ENCODE measurements at regions not wholly inside any gene's neighbourhood (a gene's known extent, or its start where the extent isn't known, plus 50 kb on each side); places are given as distances from the start of the nearest gene placed in this dataset.

DNA sequence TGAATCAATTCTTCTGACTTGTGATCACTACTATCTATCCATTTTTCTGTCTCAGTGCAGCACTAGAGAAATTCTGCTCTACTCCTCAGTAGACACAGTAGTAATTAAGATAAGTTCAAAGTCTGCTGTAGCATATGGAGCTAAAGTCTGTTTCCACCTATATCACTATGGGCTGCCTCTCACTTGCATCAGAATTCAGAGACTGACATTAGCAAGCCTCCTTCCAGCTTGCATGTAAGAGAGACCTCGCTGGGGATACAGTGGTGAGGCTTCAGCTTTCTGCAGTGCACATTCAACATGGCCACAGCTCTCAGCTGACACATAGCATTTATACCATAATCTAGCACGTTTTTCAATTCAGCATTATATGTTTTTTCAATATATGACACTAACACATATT is 217.0 kb downstream of the PLOD2 start:
- Histone ChIP-seq H3K36me3 (ENCODE audit: control insufficient read depth in 3 of 3, insufficient read depth in 3 of 3, low read length in 3 of 3) (no peaks in the 10 kb centered on the region), H3K9ac (ENCODE audit: low read depth in 1 of 3, low read length in 3 of 3) (no peak overlapping the region), H3K4me3 (ENCODE audit: low read length in 3 of 3) (no peak overlapping the region), H3K9me3 (ENCODE audit: control insufficient read depth in 3 of 3, low read length in 3 of 3) (no peaks in the 10 kb centered on the region), H3K27me3 (ENCODE audit: control insufficient read depth in 3 of 3, insufficient read depth in 3 of 3, low read length in 3 of 3) (no peaks in the 10 kb centered on the region), H3K27ac (ENCODE audit: low read depth, low read length) (no peak overlapping the region), H3K4me1 (ENCODE audit: control insufficient read depth in 3 of 3, insufficient read depth in 3 of 3, low read length in 3 of 3) (no peaks in the 10 kb centered on the region)

DNA sequence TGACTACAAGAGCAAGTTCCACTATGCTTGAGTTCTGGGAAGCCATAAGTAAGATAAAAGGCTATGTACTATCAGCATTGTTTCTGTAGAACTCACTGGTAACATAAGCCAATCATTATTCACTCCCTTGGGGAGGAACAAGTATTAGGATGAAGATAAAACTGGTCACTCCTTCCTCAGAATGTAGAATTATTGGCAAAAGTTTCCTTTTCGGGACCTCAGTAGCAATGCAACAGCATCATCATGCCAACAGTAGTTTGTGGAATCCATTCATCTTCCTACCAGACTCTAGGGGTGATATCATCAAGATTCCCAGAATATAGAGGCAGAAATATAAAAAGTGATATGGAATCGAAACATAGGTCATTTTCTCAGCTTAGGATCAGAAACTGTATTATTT is 209.5 kb downstream of the PLOD2 start:
- H3K4me1 ChIP-seq (ENCODE audit: control insufficient read depth in 3 of 3, insufficient read depth in 3 of 3, low read length in 3 of 3) = no peaks in the 10 kb centered on the region
- no peaks in the 10 kb centered on the region for H3K27me3 ChIP-seq (ENCODE audit: control insufficient read depth in 3 of 3, insufficient read depth in 3 of 3, low read length in 3 of 3)
- H3K4me3 ChIP-seq (ENCODE audit: low read length in 3 of 3) = no peak overlapping the region
- no peaks in the 10 kb centered on the region for H3K36me3 ChIP-seq (ENCODE audit: control insufficient read depth in 3 of 3, insufficient read depth in 3 of 3, low read length in 3 of 3)
- H3K9ac ChIP-seq (ENCODE audit: low read depth in 1 of 3, low read length in 3 of 3) = no peak overlapping the region
- H3K27ac ChIP-seq (ENCODE audit: low read depth, low read length) = no peak overlapping the region
- no peaks in the 10 kb centered on the region for H3K9me3 ChIP-seq (ENCODE audit: control insufficient read depth in 3 of 3, low read length in 3 of 3)

DNA sequence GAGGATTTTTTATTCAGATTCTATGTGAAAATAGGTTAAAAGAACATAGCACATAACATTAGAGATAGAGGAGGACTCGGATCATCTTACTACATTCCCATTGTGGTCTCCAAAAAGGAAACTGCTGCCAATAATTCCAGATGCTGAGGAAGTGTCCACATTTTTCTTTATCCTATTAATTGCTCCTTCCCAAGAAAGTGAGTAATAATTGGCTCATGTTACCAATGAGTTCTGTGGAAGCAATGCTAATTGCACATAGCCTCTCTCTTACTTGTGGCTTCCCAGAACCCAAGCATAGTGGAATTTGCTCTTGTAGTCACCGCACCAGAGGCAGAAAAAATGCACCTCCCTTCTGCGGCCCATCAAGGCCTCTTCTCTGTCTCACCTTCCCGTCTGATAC is 208.4 kb downstream of the PLOD2 start:
- Histone ChIP-seq H3K27me3 (ENCODE audit: control insufficient read depth in 3 of 3, insufficient read depth in 3 of 3, low read length in 3 of 3) (no peaks in the 10 kb centered on the region), H3K36me3 (ENCODE audit: control insufficient read depth in 3 of 3, insufficient read depth in 3 of 3, low read length in 3 of 3) (no peaks in the 10 kb centered on the region), H3K9me3 (ENCODE audit: control insufficient read depth in 3 of 3, low read length in 3 of 3) (no peaks in the 10 kb centered on the region), H3K4me1 (ENCODE audit: control insufficient read depth in 3 of 3, insufficient read depth in 3 of 3, low read length in 3 of 3) (no peaks in the 10 kb centered on the region), H3K27ac (ENCODE audit: low read depth, low read length) (no peak overlapping the region), H3K4me3 (ENCODE audit: low read length in 3 of 3) (no peak overlapping the region), H3K9ac (ENCODE audit: low read depth in 1 of 3, low read length in 3 of 3) (no peak overlapping the region)

DNA sequence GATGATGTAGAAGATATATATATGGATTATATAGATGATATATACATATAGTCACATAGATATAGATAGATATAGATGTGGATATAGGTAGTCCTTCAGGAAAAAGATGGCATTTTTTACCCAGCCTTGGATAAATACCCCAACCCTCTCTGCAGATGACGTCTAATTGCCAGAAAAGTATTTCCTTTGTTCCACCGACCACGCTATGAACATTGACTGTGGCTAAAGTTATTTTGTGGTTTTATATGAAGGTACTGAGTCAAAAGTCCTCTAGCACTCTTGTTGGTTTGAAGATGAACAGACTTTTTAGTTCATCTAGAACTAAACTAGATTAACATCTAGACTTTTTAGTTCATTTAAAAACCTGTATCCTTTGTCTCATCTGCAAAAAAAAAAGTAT is 207.7 kb downstream of the PLOD2 start:
- no peak overlapping the region for H3K27ac ChIP-seq (ENCODE audit: low read depth, low read length)
- no peaks in the 10 kb centered on the region for H3K9me3 ChIP-seq (ENCODE audit: control insufficient read depth in 3 of 3, low read length in 3 of 3)
- no peak overlapping the region for H3K9ac ChIP-seq (ENCODE audit: low read depth in 1 of 3, low read length in 3 of 3)
- H3K27me3 ChIP-seq (ENCODE audit: control insufficient read depth in 3 of 3, insufficient read depth in 3 of 3, low read length in 3 of 3) = no peaks in the 10 kb centered on the region
- H3K4me1 ChIP-seq (ENCODE audit: control insufficient read depth in 3 of 3, insufficient read depth in 3 of 3, low read length in 3 of 3) = no peaks in the 10 kb centered on the region
- H3K4me3 ChIP-seq (ENCODE audit: low read length in 3 of 3) = no peak overlapping the region
- H3K36me3 ChIP-seq (ENCODE audit: control insufficient read depth in 3 of 3, insufficient read depth in 3 of 3, low read length in 3 of 3) = no peaks in the 10 kb centered on the region

DNA sequence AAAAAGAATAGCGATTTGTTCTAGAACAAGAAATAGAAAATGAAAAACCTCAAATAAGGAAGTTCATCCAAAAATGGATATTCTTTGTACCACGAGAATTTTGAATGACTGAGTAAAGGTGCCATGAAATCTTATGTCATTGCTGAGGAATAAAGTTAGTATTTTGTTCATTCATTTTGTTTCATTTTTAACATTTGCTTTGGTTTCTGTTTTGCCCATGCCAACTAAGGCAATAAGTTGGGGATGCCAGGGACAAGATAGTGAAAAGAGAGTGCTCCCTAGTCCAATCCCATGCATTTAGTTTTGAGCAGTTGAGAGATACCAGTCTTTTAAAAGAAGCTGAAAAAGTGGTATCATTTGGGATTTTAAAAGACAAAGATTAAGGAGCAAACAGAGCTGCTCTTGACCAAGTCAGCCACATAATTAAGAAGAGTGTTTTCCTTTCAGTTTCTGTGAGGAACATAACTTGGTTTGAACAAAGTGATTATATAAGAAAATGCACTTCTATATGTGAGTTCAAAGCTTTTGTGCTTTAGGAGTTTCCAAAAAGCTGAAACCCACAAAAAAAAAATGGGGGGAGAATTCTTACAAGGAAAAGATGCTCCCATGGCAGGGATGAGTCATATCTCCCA is 201.4 kb downstream of the PLOD2 start:
- Histone ChIP-seq H3K27me3 (ENCODE audit: control insufficient read depth in 3 of 3, insufficient read depth in 3 of 3, low read length in 3 of 3) (no peaks in the 10 kb centered on the region), H3K4me3 (ENCODE audit: low read length in 3 of 3) (no peak overlapping the region), H3K9ac (ENCODE audit: low read depth in 1 of 3, low read length in 3 of 3) (no peak overlapping the region), H3K36me3 (ENCODE audit: control insufficient read depth in 3 of 3, insufficient read depth in 3 of 3, low read length in 3 of 3) (no peaks in the 10 kb centered on the region), H3K27ac (ENCODE audit: low read depth, low read length) (no peak overlapping the region), H3K4me1 (ENCODE audit: control insufficient read depth in 3 of 3, insufficient read depth in 3 of 3, low read length in 3 of 3) (no peaks in the 10 kb centered on the region), H3K9me3 (ENCODE audit: control insufficient read depth in 3 of 3, low read length in 3 of 3) (no peaks in the 10 kb centered on the region)

DNA sequence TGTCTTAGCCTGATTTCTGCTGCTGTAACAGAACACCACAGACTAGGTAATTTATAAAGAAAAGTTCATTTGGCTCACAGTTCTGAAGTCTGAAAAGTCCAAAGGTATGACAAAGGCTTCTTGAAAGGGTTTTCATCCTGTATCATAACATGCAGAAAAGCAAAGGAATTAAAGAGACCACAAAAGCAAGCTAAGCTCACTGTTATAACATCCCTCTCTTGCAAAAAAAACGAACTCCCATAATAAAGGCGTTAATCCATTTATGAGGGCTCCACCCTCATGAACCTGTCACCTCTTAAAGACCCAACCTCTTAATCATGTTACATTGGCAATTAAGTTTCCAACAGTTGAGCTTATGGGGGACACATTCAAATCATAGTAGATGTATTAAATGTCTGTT is 197.9 kb downstream of the PLOD2 start:
- Histone ChIP-seq H3K27me3 (ENCODE audit: control insufficient read depth in 3 of 3, insufficient read depth in 3 of 3, low read length in 3 of 3) (no peaks in the 10 kb centered on the region), H3K36me3 (ENCODE audit: control insufficient read depth in 3 of 3, insufficient read depth in 3 of 3, low read length in 3 of 3) (no peaks in the 10 kb centered on the region), H3K9me3 (ENCODE audit: control insufficient read depth in 3 of 3, low read length in 3 of 3) (no peaks in the 10 kb centered on the region)

DNA sequence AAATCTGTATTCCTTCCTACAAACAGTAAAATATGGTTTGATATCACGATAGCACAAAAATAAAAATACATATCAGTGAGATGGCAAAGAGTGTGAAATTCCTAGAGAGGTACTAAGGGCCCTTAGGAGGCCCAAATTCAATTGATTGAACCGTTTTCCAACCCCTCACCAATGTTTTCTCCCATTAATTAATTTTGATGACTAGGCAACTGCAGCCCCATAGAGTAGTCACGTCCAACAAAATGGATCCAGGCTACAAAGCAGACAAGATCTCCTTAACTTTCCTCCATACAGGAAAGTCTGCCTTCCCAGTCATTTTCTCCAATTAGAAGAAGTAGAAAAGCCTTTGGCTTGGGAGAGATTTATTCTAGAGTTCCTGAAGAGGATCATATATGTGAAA is 193.9 kb downstream of the PLOD2 start:
- Histone ChIP-seq H3K36me3 (ENCODE audit: control insufficient read depth in 3 of 3, insufficient read depth in 3 of 3, low read length in 3 of 3) (no peaks in the 10 kb centered on the region), H3K9me3 (ENCODE audit: control insufficient read depth in 3 of 3, low read length in 3 of 3) (no peaks in the 10 kb centered on the region), H3K4me1 (ENCODE audit: control insufficient read depth in 3 of 3, insufficient read depth in 3 of 3, low read length in 3 of 3) (no peaks in the 10 kb centered on the region), H3K9ac (ENCODE audit: low read depth in 1 of 3, low read length in 3 of 3) (no peak overlapping the region), H3K27me3 (ENCODE audit: control insufficient read depth in 3 of 3, insufficient read depth in 3 of 3, low read length in 3 of 3) (no peaks in the 10 kb centered on the region), H3K4me3 (ENCODE audit: low read length in 3 of 3) (no peak overlapping the region), H3K27ac (ENCODE audit: low read depth, low read length) (no peak overlapping the region)

More for the DNA sequence above, 197.9 kb downstream of the PLOD2 start:
- Histone ChIP-seq H3K9ac (ENCODE audit: low read depth in 1 of 3, low read length in 3 of 3) (no peak overlapping the region), H3K4me3 (ENCODE audit: low read length in 3 of 3) (no peak overlapping the region), H3K27ac (ENCODE audit: low read depth, low read length) (no peak overlapping the region), H3K4me1 (ENCODE audit: control insufficient read depth in 3 of 3, insufficient read depth in 3 of 3, low read length in 3 of 3) (no peaks in the 10 kb centered on the region)

DNA sequence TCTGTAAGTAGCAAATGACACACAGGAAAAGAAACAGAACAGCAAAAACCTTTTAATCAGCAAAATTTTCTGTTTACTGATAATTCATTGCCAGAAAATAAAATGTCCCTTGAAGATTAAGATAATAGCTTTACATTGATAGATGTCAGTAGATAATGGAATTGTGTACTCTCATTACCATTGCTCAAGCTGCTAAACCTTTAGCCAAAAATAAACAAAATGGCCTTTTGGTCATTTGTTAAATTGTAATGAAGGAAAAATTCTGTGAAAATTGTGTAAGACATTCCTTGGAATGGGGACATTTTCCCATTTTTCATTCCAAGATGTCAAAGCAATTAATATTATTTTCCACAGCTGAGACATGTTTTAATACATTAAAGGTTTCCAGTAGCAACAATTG is 189.8 kb downstream of the PLOD2 start:
- Histone ChIP-seq H3K9me3 (ENCODE audit: control insufficient read depth in 3 of 3, low read length in 3 of 3) (no peaks in the 10 kb centered on the region), H3K9ac (ENCODE audit: low read depth in 1 of 3, low read length in 3 of 3) (no peak overlapping the region), H3K27ac (ENCODE audit: low read depth, low read length) (no peak overlapping the region), H3K4me1 (ENCODE audit: control insufficient read depth in 3 of 3, insufficient read depth in 3 of 3, low read length in 3 of 3) (no peaks in the 10 kb centered on the region), H3K36me3 (ENCODE audit: control insufficient read depth in 3 of 3, insufficient read depth in 3 of 3, low read length in 3 of 3) (no peaks in the 10 kb centered on the region), H3K27me3 (ENCODE audit: control insufficient read depth in 3 of 3, insufficient read depth in 3 of 3, low read length in 3 of 3) (no peaks in the 10 kb centered on the region), H3K4me3 (ENCODE audit: low read length in 3 of 3) (no peak overlapping the region)

DNA sequence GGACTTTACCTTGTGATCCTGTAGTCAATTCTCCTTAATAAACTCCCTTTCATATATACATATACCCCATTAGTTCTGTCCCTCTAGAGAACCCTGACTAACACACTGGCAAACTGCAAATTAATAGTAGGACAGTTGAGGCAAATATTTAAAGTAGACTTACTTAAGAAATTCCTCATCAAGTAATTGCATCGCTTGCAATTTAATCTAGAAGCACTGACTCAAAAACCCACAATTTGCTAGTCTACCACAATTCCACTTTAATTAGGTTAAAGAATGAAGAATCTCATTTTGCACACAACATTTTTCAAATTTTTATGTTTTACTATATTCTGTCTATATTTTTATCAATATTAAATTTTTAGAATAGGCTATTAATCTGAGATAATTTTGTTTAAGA is 188.1 kb downstream of the PLOD2 start:
- no peaks in the 10 kb centered on the region for H3K4me1 ChIP-seq (ENCODE audit: control insufficient read depth in 3 of 3, insufficient read depth in 3 of 3, low read length in 3 of 3)
- no peaks in the 10 kb centered on the region for H3K27me3 ChIP-seq (ENCODE audit: control insufficient read depth in 3 of 3, insufficient read depth in 3 of 3, low read length in 3 of 3)
- H3K9ac ChIP-seq (ENCODE audit: low read depth in 1 of 3, low read length in 3 of 3) = no peak overlapping the region
- H3K4me3 ChIP-seq (ENCODE audit: low read length in 3 of 3) = no peak overlapping the region
- H3K9me3 ChIP-seq (ENCODE audit: control insufficient read depth in 3 of 3, low read length in 3 of 3) = no peaks in the 10 kb centered on the region
- no peaks in the 10 kb centered on the region for H3K36me3 ChIP-seq (ENCODE audit: control insufficient read depth in 3 of 3, insufficient read depth in 3 of 3, low read length in 3 of 3)
- no peak overlapping the region for H3K27ac ChIP-seq (ENCODE audit: low read depth, low read length)

DNA sequence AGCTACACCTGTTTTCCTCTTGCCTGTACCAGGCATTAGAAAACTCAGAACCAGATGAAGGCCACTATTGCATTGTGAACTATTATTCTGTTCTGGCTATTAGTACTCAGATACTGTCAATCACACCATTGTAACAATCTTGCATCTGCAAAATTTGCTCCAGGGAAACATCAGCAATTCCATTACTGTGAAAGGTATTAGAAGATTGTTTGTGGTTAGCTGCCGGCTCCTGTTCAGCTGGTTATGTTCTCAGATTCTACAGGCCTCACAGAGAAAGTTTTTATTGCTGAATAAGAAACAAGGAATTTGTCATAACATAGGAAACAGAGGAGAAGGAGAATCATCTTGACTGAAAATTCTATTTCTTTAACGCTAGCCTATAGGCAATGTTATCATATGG is 179.9 kb downstream of the PLOD2 start:
- Histone ChIP-seq H3K9me3 (ENCODE audit: control insufficient read depth in 3 of 3, low read length in 3 of 3) (no peaks in the 10 kb centered on the region), H3K36me3 (ENCODE audit: control insufficient read depth in 3 of 3, insufficient read depth in 3 of 3, low read length in 3 of 3) (no peaks in the 10 kb centered on the region), H3K27ac (ENCODE audit: low read depth, low read length) (no peak overlapping the region), H3K4me1 (ENCODE audit: control insufficient read depth in 3 of 3, insufficient read depth in 3 of 3, low read length in 3 of 3) (no peaks in the 10 kb centered on the region), H3K9ac (ENCODE audit: low read depth in 1 of 3, low read length in 3 of 3) (no peak overlapping the region), H3K4me3 (ENCODE audit: low read length in 3 of 3) (no peak overlapping the region), H3K27me3 (ENCODE audit: control insufficient read depth in 3 of 3, insufficient read depth in 3 of 3, low read length in 3 of 3) (no peaks in the 10 kb centered on the region)

DNA sequence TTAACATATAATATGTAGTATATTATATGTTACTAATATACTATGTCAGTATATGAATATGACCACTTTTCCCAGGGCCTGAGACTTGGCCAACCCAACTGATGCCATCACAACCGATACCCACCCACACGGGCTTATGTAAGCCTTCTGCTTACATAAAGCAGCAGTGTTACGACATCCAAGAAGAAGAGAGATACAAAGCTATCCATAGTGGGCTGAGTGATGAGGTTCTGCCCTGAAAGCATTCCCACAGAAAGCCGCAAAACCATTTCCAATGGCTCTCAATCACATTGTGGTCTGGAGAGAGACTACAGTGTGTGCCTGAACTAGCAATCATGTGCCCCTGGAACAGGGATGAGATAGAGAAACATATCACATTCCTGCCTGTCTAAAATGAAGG is 177.9 kb downstream of the PLOD2 start:
- Histone ChIP-seq H3K27me3 (ENCODE audit: control insufficient read depth in 3 of 3, insufficient read depth in 3 of 3, low read length in 3 of 3) (no peaks in the 10 kb centered on the region), H3K9me3 (ENCODE audit: control insufficient read depth in 3 of 3, low read length in 3 of 3) (no peaks in the 10 kb centered on the region), H3K4me1 (ENCODE audit: control insufficient read depth in 3 of 3, insufficient read depth in 3 of 3, low read length in 3 of 3) (no peaks in the 10 kb centered on the region)

More for the DNA sequence above, 177.9 kb downstream of the PLOD2 start:
- Histone ChIP-seq H3K36me3 (ENCODE audit: control insufficient read depth in 3 of 3, insufficient read depth in 3 of 3, low read length in 3 of 3) (no peaks in the 10 kb centered on the region), H3K27ac (ENCODE audit: low read depth, low read length) (no peak overlapping the region), H3K9ac (ENCODE audit: low read depth in 1 of 3, low read length in 3 of 3) (no peak overlapping the region), H3K4me3 (ENCODE audit: low read length in 3 of 3) (no peak overlapping the region)
